Suprapubic skin (tissue), 4 donors: ENCODE measurements at regions not wholly inside any gene's neighbourhood (a gene's known extent, or its start where the extent isn't known, plus 50 kb on each side); places are given as distances from the start of the nearest gene placed in this dataset.

ENCODE experiments used
- DNase-seq, 2 donors: peaks; one replicate each; pipeline ENCODE4 v3.0.0-alpha.2; 2019; ENCODE audit warnings: low spot score in 2 of 2
- H3K27ac ChIP-seq: fragments of 200-600 bp; sonication (generic); one replicate; pipeline ENCODE4 v1.5.1; 2019
- H3K27me3 ChIP-seq: fragments of 200-600 bp; sonication (generic); one replicate; pipeline ENCODE4 v1.5.1; 2019
- H3K36me3 ChIP-seq: fragments of 200-600 bp; sonication (generic); one replicate; pipeline ENCODE4 v1.5.1; 2019
- H3K4me1 ChIP-seq: fragments of 200-600 bp; sonication (generic); one replicate; pipeline ENCODE4 v1.5.1; 2019
- H3K4me3 ChIP-seq: fragments of 200-600 bp; sonication (generic); one replicate; pipeline ENCODE4 v1.5.1; 2019; ENCODE audit warnings: mild to moderate bottlenecking
- H3K9me3 ChIP-seq: fragments of 200-600 bp; sonication (generic); one replicate; pipeline ENCODE4 v1.5.1; 2019
- EP300 ChIP-seq: sonication (generic); formaldehyde crosslinking; IDR thresholded peaks from one replicate; pipeline ENCODE4 v1.6.1; 2017; ENCODE audit warnings: antibody characterized with exemption
- POLR2A ChIP-seq, 2 donors: fragments of 450-650 bp; IDR thresholded peaks; one replicate each; pipeline ENCODE4 v1.6.1; 2017; ENCODE audit warnings: antibody characterized with exemption in 2 of 2, mild to moderate bottlenecking in 2 of 2, moderate library complexity in 2 of 2
- POLR2AphosphoS5 ChIP-seq, 3 donors: sonication (generic); formaldehyde crosslinking; IDR thresholded peaks; one replicate each; pipeline ENCODE4 v1.6.1; 2017; ENCODE audit warnings: antibody characterized with exemption in 3 of 3
- WGBS: methylation state at CpG from one replicate; pipeline ENCODE4 v1.1.5; 2018; 5-methylcytosine and 5-hydroxymethylcytosine counted together
- TF ChIP-seq, protein P1 (sequence below), 2 donors: fragments of 200-600 bp in 1 of 2; fragments of 450-650 bp in 1 of 2; sonication (generic) in 1 of 2; IDR thresholded peaks; one replicate each; pipeline ENCODE4 v1.5.1; 2016 to 2019; ENCODE audit warnings: antibody characterized with exemption in 2 of 2, mild to moderate bottlenecking in 1 of 2, moderate library complexity in 1 of 2

DNA sequence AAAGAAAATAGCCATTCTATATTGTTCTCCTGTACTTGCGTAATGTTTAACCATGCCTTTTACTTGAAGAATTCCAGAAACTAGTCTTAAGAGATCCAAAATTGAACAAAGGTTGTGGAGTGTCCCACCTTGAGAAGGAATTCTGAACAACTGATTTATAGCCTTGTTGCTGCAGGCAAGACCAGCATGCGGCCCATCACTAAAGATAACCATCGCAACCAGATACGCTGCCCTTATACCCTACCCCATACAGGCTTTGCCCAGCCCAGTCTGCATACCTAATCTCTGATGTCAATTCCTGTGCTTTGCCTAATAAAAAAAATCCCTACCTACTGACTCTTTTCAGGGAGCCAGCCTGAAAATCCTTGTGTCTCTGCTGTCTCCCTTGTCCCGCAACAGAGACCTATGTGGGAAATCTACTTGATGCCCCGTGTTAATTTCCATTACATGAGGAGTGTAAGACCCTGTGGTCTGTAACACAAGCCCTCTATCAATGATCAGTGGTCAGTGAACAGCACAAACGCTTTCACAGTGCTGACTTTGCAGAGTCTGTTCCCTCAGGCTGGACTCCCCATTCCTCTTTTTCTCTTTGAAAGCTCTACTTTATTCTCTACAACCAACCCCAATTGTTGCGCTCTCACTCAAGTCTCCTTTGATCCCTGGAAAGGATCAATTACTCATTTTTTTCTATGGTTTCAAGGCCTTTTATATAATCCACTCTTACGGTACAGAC lies 125.7 kb upstream of the BTBD3 start:
- Histone ChIP-seq H3K36me3 (no peaks in the 10 kb centered on the region), H3K27ac (no peak overlapping the region), H3K27me3 (no peaks in the 10 kb centered on the region), H3K4me3 (no peak overlapping the region), H3K4me1 (no peaks in the 10 kb centered on the region), H3K9me3 (no peaks in the 10 kb centered on the region)
- WGBS, result 80% methylated on average over 9 of the region's 9 CpGs
- DNase-seq, result no peak
- TF ChIP-seq POLR2AphosphoS5 (IDR thresholded peaks at IDR 0.05), result no peak
- TF ChIP-seq, protein P1, sequence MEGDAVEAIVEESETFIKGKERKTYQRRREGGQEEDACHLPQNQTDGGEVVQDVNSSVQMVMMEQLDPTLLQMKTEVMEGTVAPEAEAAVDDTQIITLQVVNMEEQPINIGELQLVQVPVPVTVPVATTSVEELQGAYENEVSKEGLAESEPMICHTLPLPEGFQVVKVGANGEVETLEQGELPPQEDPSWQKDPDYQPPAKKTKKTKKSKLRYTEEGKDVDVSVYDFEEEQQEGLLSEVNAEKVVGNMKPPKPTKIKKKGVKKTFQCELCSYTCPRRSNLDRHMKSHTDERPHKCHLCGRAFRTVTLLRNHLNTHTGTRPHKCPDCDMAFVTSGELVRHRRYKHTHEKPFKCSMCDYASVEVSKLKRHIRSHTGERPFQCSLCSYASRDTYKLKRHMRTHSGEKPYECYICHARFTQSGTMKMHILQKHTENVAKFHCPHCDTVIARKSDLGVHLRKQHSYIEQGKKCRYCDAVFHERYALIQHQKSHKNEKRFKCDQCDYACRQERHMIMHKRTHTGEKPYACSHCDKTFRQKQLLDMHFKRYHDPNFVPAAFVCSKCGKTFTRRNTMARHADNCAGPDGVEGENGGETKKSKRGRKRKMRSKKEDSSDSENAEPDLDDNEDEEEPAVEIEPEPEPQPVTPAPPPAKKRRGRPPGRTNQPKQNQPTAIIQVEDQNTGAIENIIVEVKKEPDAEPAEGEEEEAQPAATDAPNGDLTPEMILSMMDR (IDR thresholded peaks at IDR 0.05), result no peak
- no peak for TF ChIP-seq POLR2A (IDR thresholded peaks at IDR 0.05)
- TF ChIP-seq EP300, result no peak

DNA sequence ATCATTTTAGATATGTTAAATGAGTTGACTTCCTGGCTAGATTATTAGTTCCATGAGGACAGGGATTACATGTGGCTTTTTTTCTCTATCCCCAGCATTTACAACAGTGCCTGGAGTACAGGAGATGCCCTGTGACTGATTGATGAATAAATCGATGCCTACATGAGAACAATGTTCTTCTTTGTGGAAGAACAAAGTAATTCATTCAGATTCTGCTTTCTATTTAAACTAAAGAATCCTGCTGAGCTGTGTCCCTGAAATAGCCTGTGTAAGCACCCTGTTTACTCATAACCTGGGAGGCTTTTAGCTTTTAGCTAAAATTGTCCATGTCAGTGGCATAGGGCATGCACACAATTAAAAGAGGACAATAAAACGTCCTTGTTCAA lies 125.1 kb upstream of the BTBD3 start:
- WGBS, result 53% methylated on average over 2 of the region's 2 CpGs
- Histone ChIP-seq H3K36me3 (no peaks in the 10 kb centered on the region), H3K27me3 (no peaks in the 10 kb centered on the region), H3K27ac (no peak overlapping the region), H3K9me3 (no peaks in the 10 kb centered on the region), H3K4me1 (no peaks in the 10 kb centered on the region), H3K4me3 (no peak overlapping the region)
- no peak for DNase-seq
- TF ChIP-seq POLR2AphosphoS5 (IDR thresholded peaks at IDR 0.05) (no peak), EP300 (no peak)
- TF ChIP-seq, protein P1 (IDR thresholded peaks at IDR 0.05), result no peak

DNA sequence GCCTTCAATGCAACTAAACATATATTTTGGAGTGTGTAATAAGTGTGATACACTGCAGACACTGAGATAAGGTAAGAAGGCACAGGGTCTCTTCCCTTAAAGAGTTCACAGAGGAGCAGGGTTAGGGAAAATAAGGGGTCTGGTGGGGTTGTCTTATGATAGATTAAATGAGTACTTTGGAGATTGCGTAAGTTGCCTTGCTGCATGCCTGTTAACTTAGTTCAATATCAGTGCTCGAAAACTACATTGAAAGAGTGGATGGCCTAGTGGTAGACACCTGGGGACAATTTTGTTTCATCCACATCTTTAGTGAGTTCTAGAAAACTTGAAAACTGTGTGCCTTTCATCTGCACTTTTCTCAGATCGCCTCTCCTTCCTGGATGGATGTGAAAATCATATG lies 123.2 kb upstream of the BTBD3 start:
- no peak for DNase-seq
- Histone ChIP-seq H3K4me1 (no peaks in the 10 kb centered on the region), H3K27me3 (no peaks in the 10 kb centered on the region), H3K4me3 (no peak overlapping the region), H3K27ac (no peak overlapping the region), H3K36me3 (no peaks in the 10 kb centered on the region), H3K9me3 (no peaks in the 10 kb centered on the region)
- TF ChIP-seq POLR2AphosphoS5 (IDR thresholded peaks at IDR 0.05) (no peak), EP300 (no peak), POLR2A (IDR thresholded peaks at IDR 0.05) (no peak)
- TF ChIP-seq, protein P1 (IDR thresholded peaks at IDR 0.05), result no peak
- 94% methylated on average over 3 of the region's 3 CpGs for WGBS

- no peak for TF ChIP-seq EP300
- TF ChIP-seq, protein P1 (IDR thresholded peaks at IDR 0.05), result no peak
- TF ChIP-seq POLR2AphosphoS5 (IDR thresholded peaks at IDR 0.05), result no peak
- Histone ChIP-seq H3K27ac (no peak overlapping the region), H3K9me3 (no peaks in the 10 kb centered on the region), H3K27me3 (no peaks in the 10 kb centered on the region), H3K4me1 (no peaks in the 10 kb centered on the region), H3K36me3 (no peaks in the 10 kb centered on the region), H3K4me3 (no peak overlapping the region)
- no peak for DNase-seq
- WGBS, result 92% methylated on average over 8 of the region's 8 CpGs
Measured at GRCh38 chr20:11795071-11795615, 122.5 kb upstream of the BTBD3 start.

DNA sequence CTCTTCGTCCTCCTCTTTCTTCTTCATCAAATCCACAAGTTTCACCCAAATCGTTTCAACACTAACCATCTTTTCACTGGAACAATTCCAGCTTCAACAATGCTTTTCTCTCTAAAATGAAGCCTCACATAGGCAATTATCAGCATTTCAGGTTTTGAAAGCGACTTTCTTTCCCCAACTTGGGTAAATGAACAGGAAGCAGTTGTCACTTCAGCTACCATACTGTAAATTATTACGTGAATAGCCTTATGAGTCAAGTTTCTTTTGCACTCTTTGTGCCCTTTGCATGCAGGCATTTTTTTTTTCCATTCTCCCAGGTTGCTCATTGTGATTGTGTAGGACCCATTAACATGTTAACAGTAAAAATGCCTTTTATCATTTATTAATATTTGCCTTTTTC lies 121.7 kb upstream of the BTBD3 start:
- no peaks in the 10 kb centered on the region for H3K9me3 ChIP-seq
- no peak overlapping the region for H3K27ac ChIP-seq
- no peak for DNase-seq
- no peak overlapping the region for H3K4me3 ChIP-seq
- TF ChIP-seq, protein P1 (IDR thresholded peaks at IDR 0.05), result no peak
- TF ChIP-seq POLR2AphosphoS5 (IDR thresholded peaks at IDR 0.05), result no peak
- TF ChIP-seq POLR2A (IDR thresholded peaks at IDR 0.05), result no peak
- TF ChIP-seq EP300, result no peak
- H3K27me3 ChIP-seq, result no peaks in the 10 kb centered on the region
- 63% methylated on average over 4 of the region's 4 CpGs for whole genome bisulfite sequencing
- no peaks in the 10 kb centered on the region for H3K36me3 ChIP-seq
- no peaks in the 10 kb centered on the region for H3K4me1 ChIP-seq
